GM12874 (cell line): ENCODE measurements at regions not wholly inside any gene's neighbourhood (a gene's known extent, or its start where the extent isn't known, plus 50 kb on each side); places are given as distances from the start of the nearest gene placed in this dataset.

Experiments
- TF ChIP-seq, protein P1 (sequence below): IDR thresholded peaks from 2 replicates; pipeline ENCODE4 v1.5.1; 2011; ENCODE audit warnings: low read depth, mild to moderate bottlenecking, control low read depth, low read length, moderate library complexity; ENCODE audit not compliant: insufficient read depth

DNA sequence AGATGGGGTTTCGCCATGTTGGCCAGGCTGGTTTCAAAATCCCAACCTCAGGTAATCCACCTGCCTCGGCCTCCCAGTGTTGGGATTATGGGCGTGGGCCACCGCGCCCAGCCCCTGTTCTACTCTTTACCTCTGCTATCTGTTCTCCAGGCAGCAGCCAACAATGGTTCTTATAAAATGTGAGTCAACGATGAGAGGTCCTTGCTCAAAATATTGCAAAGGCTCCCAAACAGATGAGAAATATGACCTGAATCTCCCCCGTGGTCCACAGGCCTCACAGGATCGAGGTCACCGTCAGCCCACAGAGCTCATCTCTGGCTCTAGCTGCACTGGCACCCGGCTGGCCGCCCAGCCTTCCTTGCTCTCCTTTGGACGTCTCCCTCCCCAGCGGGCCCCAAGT is 62.0 kb upstream of the EGFR start:
- TF ChIP-seq, protein P1, sequence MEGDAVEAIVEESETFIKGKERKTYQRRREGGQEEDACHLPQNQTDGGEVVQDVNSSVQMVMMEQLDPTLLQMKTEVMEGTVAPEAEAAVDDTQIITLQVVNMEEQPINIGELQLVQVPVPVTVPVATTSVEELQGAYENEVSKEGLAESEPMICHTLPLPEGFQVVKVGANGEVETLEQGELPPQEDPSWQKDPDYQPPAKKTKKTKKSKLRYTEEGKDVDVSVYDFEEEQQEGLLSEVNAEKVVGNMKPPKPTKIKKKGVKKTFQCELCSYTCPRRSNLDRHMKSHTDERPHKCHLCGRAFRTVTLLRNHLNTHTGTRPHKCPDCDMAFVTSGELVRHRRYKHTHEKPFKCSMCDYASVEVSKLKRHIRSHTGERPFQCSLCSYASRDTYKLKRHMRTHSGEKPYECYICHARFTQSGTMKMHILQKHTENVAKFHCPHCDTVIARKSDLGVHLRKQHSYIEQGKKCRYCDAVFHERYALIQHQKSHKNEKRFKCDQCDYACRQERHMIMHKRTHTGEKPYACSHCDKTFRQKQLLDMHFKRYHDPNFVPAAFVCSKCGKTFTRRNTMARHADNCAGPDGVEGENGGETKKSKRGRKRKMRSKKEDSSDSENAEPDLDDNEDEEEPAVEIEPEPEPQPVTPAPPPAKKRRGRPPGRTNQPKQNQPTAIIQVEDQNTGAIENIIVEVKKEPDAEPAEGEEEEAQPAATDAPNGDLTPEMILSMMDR, result no peak

GRCh38 chr7:54960517-54960916 is 58.3 kb upstream of the EGFR start:
- TF ChIP-seq, protein P1, result no peak

DNA sequence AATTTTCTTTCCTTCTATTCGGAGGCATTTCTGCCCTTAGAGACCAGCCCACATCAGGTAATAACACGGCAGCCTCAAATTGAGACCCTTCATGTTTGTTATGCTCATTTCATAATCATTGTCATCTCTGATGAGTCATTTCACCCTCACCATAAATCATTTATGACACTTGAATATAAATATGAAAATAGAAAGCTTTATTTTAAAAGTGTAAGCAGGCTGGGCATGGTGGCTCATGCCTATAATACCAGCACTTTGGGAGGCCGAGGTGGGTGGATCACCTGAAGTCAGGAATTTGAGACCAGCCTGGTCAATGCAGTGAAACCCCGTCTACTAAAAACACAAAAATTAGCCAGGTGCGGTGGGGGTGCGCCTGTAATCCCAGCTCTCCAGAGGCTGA is 57.4 kb upstream of the EGFR start:
- TF ChIP-seq, protein P1, result no peak

- TF ChIP-seq, protein P1, result no peak
Observed at GRCh38 chr7:54963155-54963554, 55.7 kb upstream of the EGFR start.

GRCh38 chr7:54964136-54964535 is 54.7 kb upstream of the EGFR start:
- TF ChIP-seq, protein P1, result no peak

- TF ChIP-seq, protein P1, result no peak
Observed at GRCh38 chr7:54967377-54967776, 51.4 kb upstream of the EGFR start.

DNA sequence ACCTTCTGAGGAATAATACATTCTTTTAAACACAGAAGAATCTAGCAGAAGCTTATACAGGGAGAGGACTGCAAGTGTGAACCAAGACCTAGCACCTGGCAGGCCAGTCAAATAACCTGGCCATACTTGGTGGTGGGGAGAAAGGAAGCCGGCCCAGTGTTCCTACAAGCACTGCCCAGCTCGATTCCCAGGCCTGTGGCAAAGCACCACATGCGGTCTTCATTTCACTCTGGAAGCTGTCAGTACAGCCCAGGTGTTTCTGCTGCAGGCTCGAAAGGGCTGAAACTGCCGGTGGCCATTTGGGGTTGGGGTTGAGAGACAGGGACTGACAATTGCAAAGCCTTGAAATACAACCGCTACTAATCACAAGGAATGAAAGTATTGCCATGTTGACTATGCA is 50.8 kb upstream of the EGFR start:
- TF ChIP-seq, protein P1, result no peak
